ENCODE measurements at regions not wholly inside any gene's neighbourhood (a gene's known extent, or its start where the extent isn't known, plus 50 kb on each side); places are given as distances from the start of the nearest gene placed in this dataset.
A peak's percentile ranks its signal among the peaks of the same experiment; 100 is the strongest.

DNA sequence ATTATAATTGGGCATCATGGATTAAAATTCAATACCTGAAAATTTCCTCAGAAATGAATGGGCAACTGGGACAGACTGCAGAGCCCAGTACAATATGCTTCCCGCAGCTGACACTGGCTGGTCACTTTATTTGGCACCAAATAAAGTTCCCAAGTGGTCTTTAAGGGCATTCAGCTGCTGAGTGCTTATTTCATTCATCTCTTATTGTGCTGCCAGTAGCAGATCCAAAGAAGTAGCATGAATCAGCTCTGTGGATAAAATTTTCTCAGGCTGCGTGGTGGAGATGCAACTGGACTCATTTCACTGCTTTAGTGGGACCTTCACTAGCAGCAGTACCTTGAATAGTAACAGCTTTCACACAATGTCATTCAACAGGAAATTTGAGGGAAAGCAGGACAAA is 226.3 kb upstream of the ADGRL2 start:
- H3F3A ChIP-seq (ENCODE audit: insufficient read depth), result no peaks in the 10 kb centered on the region
- H2AFZ ChIP-seq, result no peak overlapping the region
- H3K4me1 ChIP-seq (ENCODE audit: insufficient read depth), result peaks cover 11% of the 10 kb centered on the region
- peak; percentile 5 for DNase-seq
- no peak overlapping the region for H3K4me2 ChIP-seq (ENCODE audit: unreplicated experiment)
- in situ Hi-C loops (cut with MboI), result no loop called here
- WGBS, 2 experiments (ENCODE audit: low coverage in 1 of 2, low lambda C conversion rate in 2 of 2, missing lambda C conversion rate in 2 of 2), result 64 to 69% methylated on average over 2 of the region's 2 CpGs
- H3K9me2 ChIP-seq (ENCODE audit: insufficient read depth), result no peaks in the 10 kb centered on the region
- no peak overlapping the region for H3K9ac ChIP-seq
- H4K20me1 ChIP-seq (ENCODE audit: insufficient read depth), result no peaks in the 10 kb centered on the region
- no peaks in the 10 kb centered on the region for H3K36me3 ChIP-seq (ENCODE audit: low read depth)
- H3K27me3 ChIP-seq (replicated peaks; ENCODE audit: insufficient read depth), result no peaks in the 10 kb centered on the region
- no peak overlapping the region for H3K4me3 ChIP-seq
- TF ChIP-seq EZH2phosphoT487 (IDR thresholded peaks at IDR 0.05; ENCODE audit: insufficient read depth, low read depth) (no peak), EZH2 (IDR thresholded peaks at IDR 0.05; ENCODE audit: insufficient read depth, poor library complexity, severe bottlenecking) (no peak)
- H3K9me3 ChIP-seq (ENCODE audit: low read depth), result no peaks in the 10 kb centered on the region
- H3K79me2 ChIP-seq (ENCODE audit: insufficient read depth), result no peaks in the 10 kb centered on the region
- H3K27ac ChIP-seq, result no peak overlapping the region

DNA sequence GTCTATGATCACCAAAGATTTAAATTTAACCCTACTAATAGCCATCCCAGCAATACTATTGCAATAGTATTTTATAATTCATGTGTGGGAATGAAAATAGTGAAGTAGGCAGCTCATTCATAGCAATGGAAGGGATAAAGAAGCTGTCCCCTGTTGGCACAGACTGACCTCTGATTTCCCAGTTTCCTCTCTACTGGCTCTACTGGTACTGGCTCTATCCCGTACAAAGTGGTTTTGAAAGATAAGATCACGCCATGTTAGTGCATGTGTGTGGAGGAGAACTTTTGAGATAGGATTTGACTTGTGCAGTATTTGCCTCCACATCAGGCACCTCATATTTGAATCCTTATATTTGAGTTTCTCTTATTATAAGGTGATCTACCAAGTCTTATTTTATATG is 227.3 kb upstream of the ADGRL2 start:
- Histone ChIP-seq H3K79me2 (ENCODE audit: insufficient read depth) (no peaks in the 10 kb centered on the region), H2AFZ (no peak overlapping the region), H3K4me3 (no peak overlapping the region), H3F3A (ENCODE audit: insufficient read depth) (no peaks in the 10 kb centered on the region), H3K4me1 (ENCODE audit: insufficient read depth) (peaks cover 11% of the 10 kb centered on the region), H3K4me2 (ENCODE audit: unreplicated experiment) (no peak overlapping the region), H4K20me1 (ENCODE audit: insufficient read depth) (no peaks in the 10 kb centered on the region), H3K9me2 (ENCODE audit: insufficient read depth) (no peaks in the 10 kb centered on the region), H3K36me3 (ENCODE audit: low read depth) (no peaks in the 10 kb centered on the region), H3K27me3 (replicated peaks; ENCODE audit: insufficient read depth) (no peaks in the 10 kb centered on the region), H3K27ac (no peak overlapping the region), H3K9ac (no peak overlapping the region), H3K9me3 (ENCODE audit: low read depth) (no peaks in the 10 kb centered on the region)
- WGBS, 2 experiments (ENCODE audit: low coverage in 1 of 2, low lambda C conversion rate in 2 of 2, missing lambda C conversion rate in 2 of 2), result 82 to 87% methylated on average over 2 of the region's 2 CpGs
- in situ Hi-C loops (cut with MboI), result no loop called here
- TF ChIP-seq EZH2 (IDR thresholded peaks at IDR 0.05; ENCODE audit: insufficient read depth, poor library complexity, severe bottlenecking), result no peak
- TF ChIP-seq EZH2phosphoT487 (IDR thresholded peaks at IDR 0.05; ENCODE audit: insufficient read depth, low read depth), result no peak
- no peak for DNase-seq

DNA sequence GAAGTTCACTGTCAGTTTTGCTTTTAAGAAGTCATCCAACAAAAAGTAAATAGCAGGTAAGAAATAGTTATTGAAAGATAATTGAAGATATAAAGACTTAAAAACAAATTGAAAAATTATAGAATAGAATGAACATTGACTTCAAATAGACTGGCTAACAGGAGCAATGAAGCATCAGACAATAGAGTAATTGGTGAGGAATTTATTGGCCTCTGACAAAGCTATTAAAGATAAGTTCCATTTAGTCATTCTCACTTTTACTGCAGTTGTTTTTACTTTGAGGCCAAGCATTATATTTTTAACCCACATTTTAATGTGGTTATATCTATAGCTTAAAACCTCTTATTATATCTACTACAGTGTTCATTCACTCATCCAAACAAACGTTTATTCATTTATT is 228.8 kb upstream of the ADGRL2 start:
- H3K9me2 ChIP-seq (ENCODE audit: insufficient read depth), result no peaks in the 10 kb centered on the region
- no peak for TF ChIP-seq EZH2 (IDR thresholded peaks at IDR 0.05; ENCODE audit: insufficient read depth, poor library complexity, severe bottlenecking)
- no peak for TF ChIP-seq EZH2phosphoT487 (IDR thresholded peaks at IDR 0.05; ENCODE audit: insufficient read depth, low read depth)
- H3K27me3 ChIP-seq (replicated peaks; ENCODE audit: insufficient read depth), result no peaks in the 10 kb centered on the region
- H3K4me2 ChIP-seq (ENCODE audit: unreplicated experiment), result peak overlapping the region; percentile 7
- no peaks in the 10 kb centered on the region for H3K9me3 ChIP-seq (ENCODE audit: low read depth)
- H2AFZ ChIP-seq, result no peak overlapping the region
- H3K36me3 ChIP-seq (ENCODE audit: low read depth), result no peaks in the 10 kb centered on the region
- H3K4me3 ChIP-seq, result no peak overlapping the region
- H3K79me2 ChIP-seq (ENCODE audit: insufficient read depth), result no peaks in the 10 kb centered on the region
- DNase-seq, result peak; percentile 50
- in situ Hi-C loops (cut with MboI), result no loop called here
- no peaks in the 10 kb centered on the region for H4K20me1 ChIP-seq (ENCODE audit: insufficient read depth)
- H3K9ac ChIP-seq, result no peak overlapping the region
- peaks cover 11% of the 10 kb centered on the region for H3K4me1 ChIP-seq (ENCODE audit: insufficient read depth)
- 64 to 74% methylated on average over 1 of the region's 1 CpG for WGBS, 2 experiments (ENCODE audit: low coverage in 1 of 2, low lambda C conversion rate in 2 of 2, missing lambda C conversion rate in 2 of 2)
- no peak overlapping the region for H3K27ac ChIP-seq
- H3F3A ChIP-seq (ENCODE audit: insufficient read depth), result no peaks in the 10 kb centered on the region

DNA sequence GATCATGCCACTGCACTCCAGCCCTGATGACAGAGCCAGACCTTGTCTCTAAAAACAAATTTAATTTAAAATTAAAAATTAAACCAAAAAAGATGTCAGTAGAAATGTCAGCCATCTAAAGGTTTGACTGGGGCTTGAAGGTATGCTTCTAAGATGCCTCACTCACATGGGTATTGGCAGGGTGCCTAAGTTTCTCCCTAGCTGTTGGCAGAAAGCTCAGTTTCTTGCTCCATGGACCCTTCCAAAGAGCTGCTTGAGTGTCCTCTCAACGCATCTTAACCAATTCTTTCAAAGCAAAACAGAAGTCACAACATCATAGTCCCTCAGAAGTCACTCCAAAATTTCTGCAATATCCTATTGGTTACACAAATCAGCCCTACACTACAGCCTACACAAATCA is 231.0 kb upstream of the ADGRL2 start:
- Histone ChIP-seq H3K27me3 (replicated peaks; ENCODE audit: insufficient read depth) (no peaks in the 10 kb centered on the region), H4K20me1 (ENCODE audit: insufficient read depth) (no peaks in the 10 kb centered on the region), H3K9me2 (ENCODE audit: insufficient read depth) (no peaks in the 10 kb centered on the region), H3K27ac (no peak overlapping the region), H3K79me2 (ENCODE audit: insufficient read depth) (no peaks in the 10 kb centered on the region), H3F3A (ENCODE audit: insufficient read depth) (no peaks in the 10 kb centered on the region), H3K4me3 (no peak overlapping the region), H3K9me3 (ENCODE audit: low read depth) (no peaks in the 10 kb centered on the region), H3K4me1 (ENCODE audit: insufficient read depth) (peaks cover 11% of the 10 kb centered on the region), H3K36me3 (ENCODE audit: low read depth) (no peaks in the 10 kb centered on the region), H3K9ac (no peak overlapping the region), H3K4me2 (ENCODE audit: unreplicated experiment) (no peak overlapping the region), H2AFZ (no peak overlapping the region)
- no peak for DNase-seq
- TF ChIP-seq EZH2 (IDR thresholded peaks at IDR 0.05; ENCODE audit: insufficient read depth, poor library complexity, severe bottlenecking) (no peak), EZH2phosphoT487 (IDR thresholded peaks at IDR 0.05; ENCODE audit: insufficient read depth, low read depth) (no peak)
- WGBS, 2 experiments (ENCODE audit: low coverage in 1 of 2, low lambda C conversion rate in 2 of 2, missing lambda C conversion rate in 2 of 2), result 50 to 60% methylated on average over 1 of the region's 1 CpG
- in situ Hi-C loops (cut with MboI), result no loop called here

DNA sequence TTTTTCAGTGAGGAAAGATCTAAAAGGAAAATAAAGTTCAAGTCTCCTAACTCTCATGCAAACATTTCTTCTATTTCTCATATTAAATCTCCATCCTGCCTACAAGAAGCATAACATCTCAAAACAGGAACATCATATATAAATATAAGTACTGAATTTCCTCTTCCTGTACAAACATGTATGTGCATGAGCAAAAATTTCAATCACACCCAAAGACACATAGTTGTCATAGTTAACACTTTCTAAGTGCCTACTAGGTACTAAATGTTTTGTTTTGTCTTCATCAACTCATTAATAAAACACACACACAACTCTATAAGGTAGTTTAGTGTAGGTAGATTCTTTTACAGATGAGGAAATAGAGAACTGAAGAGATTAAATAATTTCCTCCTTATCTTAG is 237.1 kb upstream of the ADGRL2 start:
- no peak overlapping the region for H3K9ac ChIP-seq
- H3K9me3 ChIP-seq (ENCODE audit: low read depth), result no peaks in the 10 kb centered on the region
- H3K9me2 ChIP-seq (ENCODE audit: insufficient read depth), result no peaks in the 10 kb centered on the region
- in situ Hi-C loops (cut with MboI), result no loop called here
- H3F3A ChIP-seq (ENCODE audit: insufficient read depth), result no peaks in the 10 kb centered on the region
- H3K4me2 ChIP-seq (ENCODE audit: unreplicated experiment), result no peak overlapping the region
- no peak for TF ChIP-seq EZH2phosphoT487 (IDR thresholded peaks at IDR 0.05; ENCODE audit: insufficient read depth, low read depth)
- no peak for TF ChIP-seq EZH2 (IDR thresholded peaks at IDR 0.05; ENCODE audit: insufficient read depth, poor library complexity, severe bottlenecking)
- H2AFZ ChIP-seq, result no peak overlapping the region
- H3K27ac ChIP-seq, result no peak overlapping the region
- H3K27me3 ChIP-seq (replicated peaks; ENCODE audit: insufficient read depth), result no peaks in the 10 kb centered on the region
- no peaks in the 10 kb centered on the region for H3K79me2 ChIP-seq (ENCODE audit: insufficient read depth)
- H3K4me1 ChIP-seq (ENCODE audit: insufficient read depth), result no peaks in the 10 kb centered on the region
- no peaks in the 10 kb centered on the region for H3K36me3 ChIP-seq (ENCODE audit: low read depth)
- no peak for DNase-seq
- no peaks in the 10 kb centered on the region for H4K20me1 ChIP-seq (ENCODE audit: insufficient read depth)
- no peak overlapping the region for H3K4me3 ChIP-seq

All from GM23248 (cell line).